ENCODE measurements at regions not wholly inside any gene's neighbourhood (a gene's known extent, or its start where the extent isn't known, plus 50 kb on each side); places are given as distances from the start of the nearest gene placed in this dataset.

- DNase-seq (ENCODE audit: low spot score): no peak
Measured at GRCh38 chr5:165201369-165201768, 1696.0 kb downstream of the MAT2B start.

- DNase-seq (ENCODE audit: low spot score): no peak
Measured at GRCh38 chr5:165201771-165202518, 1696.5 kb downstream of the MAT2B start.

- DNase-seq (ENCODE audit: low spot score): no peak
Measured at GRCh38 chr5:165202519-165202910, 1697.1 kb downstream of the MAT2B start.

- no peak for DNase-seq (ENCODE audit: low spot score)
Measured at GRCh38 chr5:165209101-165209727, 1703.8 kb downstream of the MAT2B start.

- DNase-seq (ENCODE audit: low spot score): no peak
Measured at GRCh38 chr5:165224366-165225045, 1719.1 kb downstream of the MAT2B start.

GRCh38 chr5:165227515-165227914, 1722.1 kb downstream of the MAT2B start:
- no peak for DNase-seq (ENCODE audit: low spot score)

GRCh38 chr5:165228184-165228583, 1722.8 kb downstream of the MAT2B start:
- DNase-seq (ENCODE audit: low spot score): no peak

- no peak for DNase-seq (ENCODE audit: low spot score)
Measured at GRCh38 chr5:165231821-165232508, 1726.5 kb downstream of the MAT2B start.

GRCh38 chr5:165232509-165233028, 1727.2 kb downstream of the MAT2B start:
- no peak for DNase-seq (ENCODE audit: low spot score)

- DNase-seq (ENCODE audit: low spot score): no peak
Measured at GRCh38 chr5:165241811-165242210, 1736.4 kb downstream of the MAT2B start.

GRCh38 chr5:165242646-165243045, 1737.2 kb downstream of the MAT2B start:
- DNase-seq (ENCODE audit: low spot score): no peak

GRCh38 chr5:165244407-165244806, 1739.0 kb downstream of the MAT2B start:
- no peak for DNase-seq (ENCODE audit: low spot score)

- no peak for DNase-seq (ENCODE audit: low spot score)
Measured at GRCh38 chr5:165258197-165258771, 1752.9 kb downstream of the MAT2B start.

- no peak for DNase-seq (ENCODE audit: low spot score)
Measured at GRCh38 chr5:165260426-165260825, 1755.0 kb downstream of the MAT2B start.

GRCh38 chr5:165263536-165263935, 1758.1 kb downstream of the MAT2B start:
- no peak for DNase-seq (ENCODE audit: low spot score)

- DNase-seq (ENCODE audit: low spot score): no peak
Measured at GRCh38 chr5:165266939-165267338, 1761.5 kb downstream of the MAT2B start.

GRCh38 chr5:165272436-165272835, 1767.0 kb downstream of the MAT2B start:
- DNase-seq (ENCODE audit: low spot score): no peak

- DNase-seq (ENCODE audit: low spot score): no peak
Measured at GRCh38 chr5:165277661-165278060, 1772.2 kb downstream of the MAT2B start.

GRCh38 chr5:165282491-165282890, 1777.1 kb downstream of the MAT2B start:
- DNase-seq (ENCODE audit: low spot score): no peak

- DNase-seq (ENCODE audit: low spot score): no peak
Measured at GRCh38 chr5:165286692-165287091, 1781.3 kb downstream of the MAT2B start.

- no peak for DNase-seq (ENCODE audit: low spot score)
Measured at GRCh38 chr5:165290535-165290934, 1785.1 kb downstream of the MAT2B start.
